ENCODE measurements at regions not wholly inside any gene's neighbourhood (a gene's known extent, or its start where the extent isn't known, plus 50 kb on each side); places are given as distances from the start of the nearest gene placed in this dataset.

GRCh38 chr2:120670371-120670770, 65.3 kb upstream of the GLI2 start:
- H3K27ac ChIP-seq, result peak overlapping the region; percentile 65 to 80
- H3K27me3 ChIP-seq, result no peaks in the 10 kb centered on the region
- H3K4me1 ChIP-seq, result peaks cover 0 to 12% of the 10 kb centered on the region in 2 donors
- TF ChIP-seq POLR2A (IDR thresholded peaks at IDR 0.05) (no peak), POLR2AphosphoS5 (IDR thresholded peaks at IDR 0.05) (no peak)
- peaks cover 0 to 11% of the 10 kb centered on the region in 2 donors for H3K9me3 ChIP-seq
- DNase-seq (ENCODE audit: low spot score in 2 of 2), result no peak
- H3K4me3 ChIP-seq, result peak overlapping the region in 1 of 3 donors; percentile 22
- H3K36me3 ChIP-seq, result no peaks in the 10 kb centered on the region
- intact Hi-C loops (cut with DNase I; ENCODE audit: low total_unique reads), result loop anchor here (5.0 kb wide), 1 partner anchor 328 kb away; no protein-coding TSS in a partner anchor

- Histone ChIP-seq H3K27ac (peak overlapping the region; percentile 65 to 80), H3K36me3 (no peaks in the 10 kb centered on the region), H3K4me3 (peak overlapping the region in 1 of 3 donors; percentile 22), H3K4me1 (peaks cover 0 to 12% of the 10 kb centered on the region in 2 donors), H3K9me3 (peaks cover 0 to 11% of the 10 kb centered on the region in 2 donors), H3K27me3 (no peaks in the 10 kb centered on the region)
- intact Hi-C loops (cut with DNase I; ENCODE audit: low total_unique reads), result loop anchor here (5.0 kb wide), 1 partner anchor 329 kb away; no protein-coding TSS in a partner anchor
- peak in 1 of 2 donors; percentile 51 for DNase-seq (ENCODE audit: low spot score in 2 of 2)
- no peak for TF ChIP-seq POLR2A (IDR thresholded peaks at IDR 0.05)
- TF ChIP-seq CTCF (IDR thresholded peaks at IDR 0.05), result peak in 1 of 3 donors; percentile 12
- no peak for TF ChIP-seq POLR2AphosphoS5 (IDR thresholded peaks at IDR 0.05)
These were observed 64.7 kb upstream of the GLI2 start for GRCh38 chr2:120670771-120671480.

- H3K4me1 ChIP-seq, result peaks cover 0 to 12% of the 10 kb centered on the region in 2 donors
- no peak for DNase-seq (ENCODE audit: low spot score in 2 of 2)
- no peaks in the 10 kb centered on the region for H3K36me3 ChIP-seq
- no peaks in the 10 kb centered on the region for H3K9me3 ChIP-seq
- H3K27me3 ChIP-seq, result no peaks in the 10 kb centered on the region
- no peak overlapping the region for H3K27ac ChIP-seq
- TF ChIP-seq CTCF (IDR thresholded peaks at IDR 0.05) (no peak), POLR2AphosphoS5 (IDR thresholded peaks at IDR 0.05) (no peak)
- intact Hi-C loops (cut with DNase I; ENCODE audit: low total_unique reads), result loop anchor here (5.0 kb wide), 1 partner anchor 330 kb away; no protein-coding TSS in a partner anchor
- no peak overlapping the region for H3K4me3 ChIP-seq
These were observed 63.0 kb upstream of the GLI2 start for GRCh38 chr2:120672526-120673204.

GRCh38 chr2:120673205-120673550, 62.5 kb upstream of the GLI2 start:
- Histone ChIP-seq H3K4me1 (peaks cover 0 to 12% of the 10 kb centered on the region in 2 donors), H3K9me3 (no peaks in the 10 kb centered on the region), H3K27me3 (no peaks in the 10 kb centered on the region), H3K27ac (no peak overlapping the region), H3K36me3 (no peaks in the 10 kb centered on the region), H3K4me3 (no peak overlapping the region)
- no peak for DNase-seq (ENCODE audit: low spot score in 2 of 2)
- TF ChIP-seq POLR2A (IDR thresholded peaks at IDR 0.05), result no peak
- intact Hi-C loops (cut with DNase I; ENCODE audit: low total_unique reads), result loop anchor here (5.0 kb wide), 1 partner anchor 331 kb away; no protein-coding TSS in a partner anchor

- Histone ChIP-seq H3K36me3 (no peaks in the 10 kb centered on the region), H3K9me3 (no peaks in the 10 kb centered on the region), H3K27me3 (no peaks in the 10 kb centered on the region), H3K27ac (no peak overlapping the region), H3K4me3 (no peak overlapping the region), H3K4me1 (peaks cover 0 to 12% of the 10 kb centered on the region in 2 donors)
- no peak for TF ChIP-seq POLR2A (IDR thresholded peaks at IDR 0.05)
- TF ChIP-seq CTCF (IDR thresholded peaks at IDR 0.05), result no peak
- TF ChIP-seq POLR2AphosphoS5 (IDR thresholded peaks at IDR 0.05), result no peak
- intact Hi-C loops (cut with DNase I; ENCODE audit: low total_unique reads), result loop anchor here (5.0 kb wide), 1 partner anchor 331 kb away; no protein-coding TSS in a partner anchor
- no peak for DNase-seq (ENCODE audit: low spot score in 2 of 2)
These were observed 62.1 kb upstream of the GLI2 start for GRCh38 chr2:120673571-120674061.
